ENCODE measurements at regions not wholly inside any gene's neighbourhood (a gene's known extent, or its start where the extent isn't known, plus 50 kb on each side); places are given as distances from the start of the nearest gene placed in this dataset.

GRCh38 chr9:23638837-23639426, 187.1 kb downstream of the ELAVL2 start:
- Histone ChIP-seq H3K27ac (ENCODE audit: low read depth, low read length) (no peak overlapping the region), H3K9me3 (ENCODE audit: control insufficient read depth in 1 of 2, low read length in 2 of 2) (peaks cover 0 to 14% of the 10 kb centered on the region in 2 donors), H3K9ac (ENCODE audit: low read depth in 1 of 2, low read length in 2 of 2) (no peak overlapping the region), H3K4me1 (ENCODE audit: control insufficient read depth in 1 of 2, insufficient read depth in 2 of 2, low read length in 2 of 2) (no peaks in the 10 kb centered on the region), H3K4me3 (ENCODE audit: low read depth in 1 of 2, low read length in 2 of 2) (no peak overlapping the region), H3K36me3 (ENCODE audit: control insufficient read depth in 1 of 2, insufficient read depth in 2 of 2, low read length in 2 of 2) (no peaks in the 10 kb centered on the region), H3K27me3 (ENCODE audit: control insufficient read depth in 1 of 2, insufficient read depth in 2 of 2, low read length in 2 of 2) (no peaks in the 10 kb centered on the region)
